Fibroblast of gingiva (primary cell): ENCODE measurements at regions not wholly inside any gene's neighbourhood (a gene's known extent, or its start where the extent isn't known, plus 50 kb on each side); places are given as distances from the start of the nearest gene placed in this dataset.

Experiments used
- DNase-seq: peaks from one replicate; pipeline ENCODE4 v3.0.0-alpha.2; 2011; ENCODE audit warnings: low read depth

- no peak for DNase-seq
These were observed 376.5 kb upstream of the ACVR2A start for GRCh38 chr2:147468349-147468748.

- DNase-seq = no peak
These were observed 377.4 kb upstream of the ACVR2A start for GRCh38 chr2:147467441-147467840.

- DNase-seq = no peak
These were observed 380.0 kb upstream of the ACVR2A start for GRCh38 chr2:147464737-147465357.

- DNase-seq = no peak
These were observed 380.8 kb upstream of the ACVR2A start for GRCh38 chr2:147463881-147464520.

GRCh38 chr2:147460155-147460554, 384.7 kb upstream of the ACVR2A start:
- DNase-seq = peak; percentile 55

GRCh38 chr2:147456779-147457178, 388.1 kb upstream of the ACVR2A start:
- no peak for DNase-seq

GRCh38 chr2:147451902-147452515, 392.8 kb upstream of the ACVR2A start:
- no peak for DNase-seq

- no peak for DNase-seq
These were observed 393.9 kb upstream of the ACVR2A start for GRCh38 chr2:147450661-147451510.

- no peak for DNase-seq
These were observed 395.4 kb upstream of the ACVR2A start for GRCh38 chr2:147449323-147449991.

- no peak for DNase-seq
These were observed 402.0 kb upstream of the ACVR2A start for GRCh38 chr2:147442816-147443215.

GRCh38 chr2:147441182-147441581, 403.6 kb upstream of the ACVR2A start:
- DNase-seq = no peak

GRCh38 chr2:147440734-147441133, 404.1 kb upstream of the ACVR2A start:
- no peak for DNase-seq

GRCh38 chr2:147439986-147440385, 404.8 kb upstream of the ACVR2A start:
- DNase-seq = no peak

GRCh38 chr2:147438882-147439281, 405.9 kb upstream of the ACVR2A start:
- no peak for DNase-seq

- no peak for DNase-seq
These were observed 411.0 kb upstream of the ACVR2A start for GRCh38 chr2:147433822-147434221.

GRCh38 chr2:147430408-147430807, 414.4 kb upstream of the ACVR2A start:
- no peak for DNase-seq

GRCh38 chr2:147428120-147428747, 416.6 kb upstream of the ACVR2A start:
- DNase-seq = no peak

- DNase-seq = no peak
These were observed 419.3 kb upstream of the ACVR2A start for GRCh38 chr2:147425437-147426029.

- DNase-seq = no peak
These were observed 420.1 kb upstream of the ACVR2A start for GRCh38 chr2:147424766-147425165.

- DNase-seq = no peak
These were observed 423.7 kb upstream of the ACVR2A start for GRCh38 chr2:147420947-147421675.

GRCh38 chr2:147420517-147420916, 424.3 kb upstream of the ACVR2A start:
- DNase-seq = no peak
